Bronchial epithelial cell (primary cell): ENCODE measurements at regions not wholly inside any gene's neighbourhood (a gene's known extent, or its start where the extent isn't known, plus 50 kb on each side); places are given as distances from the start of the nearest gene placed in this dataset.
A peak's percentile ranks its signal among the peaks of the same experiment; 100 is the strongest.
"Not testable (repeated sequence)": the region's sequence is repeated elsewhere in the genome, so short reads cannot be mapped to it uniquely, and the experiment has no call there.

Experiments
- DNase-seq: peaks from one replicate; pipeline ENCODE4 v3.0.0-alpha.2; 2010; ENCODE audit warnings: low read depth
- FAIRE-seq: peaks from 2 replicates; lab custom pipeline; 2011; peaks lifted over from hg19 to GRCh38; lab: Jason Lieb, UNC
- H3K27me3 ChIP-seq: 2 replicates; pipeline ENCODE4 v1.5.1; 2011; ENCODE audit warnings: low read length; ENCODE audit not compliant: control insufficient read depth, insufficient read depth
- H3K36me3 ChIP-seq: 2 replicates; pipeline ENCODE4 v1.5.1; 2011; ENCODE audit warnings: low read length; ENCODE audit not compliant: control insufficient read depth, insufficient read depth
- H3K4me3 ChIP-seq: 2 replicates; pipeline ENCODE4 v1.5.1; 2011; ENCODE audit warnings: mild to moderate bottlenecking, low read depth, low read length, control low read depth
- CTCF ChIP-seq: IDR thresholded peaks from 2 replicates; pipeline ENCODE4 v1.5.1; 2011; ENCODE audit warnings: mild to moderate bottlenecking, moderate library complexity, low read length, control low read depth, inconsistent platforms; ENCODE audit not compliant: insufficient read depth, severe bottlenecking

DNA sequence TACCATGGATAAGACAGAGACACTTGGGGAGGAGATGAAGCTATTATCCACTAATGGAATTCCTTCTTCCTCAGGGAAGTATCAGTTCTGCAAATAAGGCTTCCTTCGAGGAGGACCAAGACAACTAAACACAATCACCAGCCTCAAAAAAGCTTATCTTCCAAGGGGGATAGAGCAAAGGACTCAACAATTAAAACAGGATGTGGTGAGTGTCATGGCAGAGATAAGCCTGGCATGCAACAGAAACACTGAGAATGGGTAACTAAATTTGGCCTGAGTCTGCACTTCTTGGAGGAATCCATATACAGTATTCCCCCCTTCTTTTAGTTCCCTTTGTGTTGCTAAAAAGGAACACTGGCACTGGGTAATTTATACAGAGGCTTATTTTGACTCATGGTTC lies 1285.2 kb downstream of the GATA3 start:
- no peak overlapping the region for H3K4me3 ChIP-seq
- DNase-seq (no peak), FAIRE-seq (no peak)
- H3K36me3 ChIP-seq = no peaks in the 10 kb centered on the region
- no peak for TF ChIP-seq CTCF
- H3K27me3 ChIP-seq = no peaks in the 10 kb centered on the region

DNA sequence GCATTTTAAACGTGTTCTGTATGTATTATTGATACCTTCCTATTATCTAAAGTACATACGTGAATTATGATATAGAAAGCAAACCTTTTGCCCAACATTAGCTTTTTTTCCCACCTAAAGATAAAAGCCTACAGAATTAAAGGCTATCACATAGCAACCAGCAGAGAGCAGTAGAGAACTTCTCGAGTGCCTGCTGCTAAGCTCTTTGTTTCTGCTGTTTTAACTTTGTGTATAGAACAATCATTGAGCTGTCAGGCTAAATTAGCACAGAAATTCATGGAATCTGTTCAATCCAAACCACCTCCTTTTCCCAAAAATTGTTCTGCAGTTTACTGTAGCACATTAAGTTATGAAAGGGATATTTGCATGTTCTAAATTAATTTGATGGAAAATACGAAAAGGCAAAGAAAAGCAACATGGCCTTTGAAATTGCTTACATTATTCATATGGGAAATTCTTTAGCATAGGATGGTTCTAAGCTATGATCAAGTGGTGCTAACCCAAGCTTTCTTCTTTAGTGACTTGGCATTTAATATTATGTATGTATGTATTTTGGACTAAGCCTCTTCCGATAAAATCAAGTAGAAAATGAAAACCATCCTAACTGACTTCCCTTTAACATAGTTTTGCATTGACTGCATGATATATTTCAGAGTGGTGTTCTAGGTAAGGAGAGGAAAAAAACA lies 1288.5 kb downstream of the GATA3 start:
- Histone ChIP-seq H3K36me3 (no peaks in the 10 kb centered on the region), H3K27me3 (no peaks in the 10 kb centered on the region), H3K4me3 (no peak overlapping the region)
- FAIRE-seq = no peak
- TF ChIP-seq CTCF = peak; percentile 67
- peak; percentile 44 for DNase-seq

DNA sequence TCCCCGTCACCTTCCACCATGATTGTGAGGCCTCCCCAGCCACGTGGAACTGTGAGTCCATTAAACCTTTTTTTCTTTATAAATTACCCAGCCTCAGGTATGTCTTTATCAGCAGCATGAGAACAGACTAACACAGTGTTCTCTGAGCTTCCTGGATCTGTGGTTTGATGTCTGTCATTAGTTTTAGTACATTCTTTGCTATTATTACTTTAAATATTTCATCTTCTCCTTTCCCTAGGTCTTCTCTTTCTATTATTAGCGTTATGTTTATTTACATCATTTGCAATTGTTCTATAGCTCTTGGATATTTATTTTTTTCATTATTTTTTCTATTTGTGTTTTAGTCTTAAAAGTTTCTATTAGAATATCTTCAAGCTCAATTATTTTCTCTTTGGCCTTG lies 1293.4 kb downstream of the GATA3 start:
- not testable (repeated sequence) for H3K36me3 ChIP-seq, DNase-seq, FAIRE-seq, H3K27me3 ChIP-seq, H3K4me3 ChIP-seq

GRCh38 chr10:9357471-9357870 lies 1303.0 kb downstream of the GATA3 start:
- H3K36me3 ChIP-seq = no peaks in the 10 kb centered on the region
- no peak for DNase-seq
- FAIRE-seq = no peak
- no peak overlapping the region for H3K4me3 ChIP-seq
- no peaks in the 10 kb centered on the region for H3K27me3 ChIP-seq
- TF ChIP-seq CTCF = no peak

GRCh38 chr10:9362721-9363120 lies 1308.2 kb downstream of the GATA3 start:
- Histone ChIP-seq H3K36me3 (no peaks in the 10 kb centered on the region), H3K4me3 (no peak overlapping the region), H3K27me3 (no peaks in the 10 kb centered on the region)
- TF ChIP-seq CTCF = no peak
- no peak for DNase-seq
- FAIRE-seq = no peak

DNA sequence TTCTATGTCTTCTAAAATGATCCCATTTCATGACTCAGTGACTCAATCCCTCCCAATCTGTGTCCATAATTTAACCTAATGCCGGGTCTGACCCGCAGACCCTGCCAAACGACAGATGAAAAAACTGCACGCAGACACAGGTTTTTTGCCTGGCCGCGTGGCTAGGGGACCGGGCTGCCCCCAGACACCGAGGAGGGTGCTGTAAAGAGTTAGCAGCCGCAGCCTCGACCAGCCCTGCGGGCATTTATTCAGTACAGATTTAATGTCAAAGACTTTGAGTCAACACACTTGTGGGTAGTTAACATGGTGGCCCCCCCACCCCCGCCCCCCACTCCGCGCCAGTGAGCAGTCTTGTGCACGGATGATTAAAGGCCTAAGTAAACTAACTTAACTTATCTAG lies 1324.7 kb downstream of the GATA3 start:
- FAIRE-seq (no peak), DNase-seq (no peak)
- TF ChIP-seq CTCF = no peak
- Histone ChIP-seq H3K27me3 (no peaks in the 10 kb centered on the region), H3K4me3 (no peak overlapping the region), H3K36me3 (no peaks in the 10 kb centered on the region)
